ENCODE measurements at regions not wholly inside any gene's neighbourhood (a gene's known extent, or its start where the extent isn't known, plus 50 kb on each side); places are given as distances from the start of the nearest gene placed in this dataset.

GRCh38 chr2:201959198-201959597 lies 74.5 kb upstream of the FZD7 start:
- TF ChIP-seq CTCF (IDR thresholded peaks at IDR 0.05; ENCODE audit: low read depth, low read length) = no peak
- H3K4me1 ChIP-seq (ENCODE audit: low read depth) = no peaks in the 10 kb centered on the region
- H3K9me3 ChIP-seq (ENCODE audit: low read depth) = no peaks in the 10 kb centered on the region
- no peak overlapping the region for H3K27ac ChIP-seq
- H3K4me3 ChIP-seq = no peak overlapping the region
- no peaks in the 10 kb centered on the region for H3K36me3 ChIP-seq
- no peak for DNase-seq (ENCODE audit: low read depth in 1 of 2, low spot score in 1 of 2)
- peaks cover 80% of the 10 kb centered on the region for H3K27me3 ChIP-seq

GRCh38 chr2:201959626-201960025 lies 74.0 kb upstream of the FZD7 start:
- Histone ChIP-seq H3K4me3 (no peak overlapping the region), H3K27me3 (peaks cover 80% of the 10 kb centered on the region), H3K36me3 (no peaks in the 10 kb centered on the region), H3K27ac (no peak overlapping the region), H3K4me1 (ENCODE audit: low read depth) (no peaks in the 10 kb centered on the region), H3K9me3 (ENCODE audit: low read depth) (no peaks in the 10 kb centered on the region)
- TF ChIP-seq CTCF (IDR thresholded peaks at IDR 0.05; ENCODE audit: low read depth, low read length) = no peak
- DNase-seq (ENCODE audit: low read depth in 1 of 2, low spot score in 1 of 2) = no peak

- no peak for DNase-seq (ENCODE audit: low read depth in 1 of 2, low spot score in 1 of 2)
- Histone ChIP-seq H3K27ac (no peak overlapping the region), H3K4me3 (no peak overlapping the region), H3K36me3 (no peaks in the 10 kb centered on the region), H3K27me3 (peaks cover 80% of the 10 kb centered on the region), H3K4me1 (ENCODE audit: low read depth) (no peaks in the 10 kb centered on the region), H3K9me3 (ENCODE audit: low read depth) (no peaks in the 10 kb centered on the region)
- no peak for TF ChIP-seq CTCF (IDR thresholded peaks at IDR 0.05; ENCODE audit: low read depth, low read length)
Measured at GRCh38 chr2:201960305-201960704, 73.3 kb upstream of the FZD7 start.

- H3K4me3 ChIP-seq = no peak overlapping the region
- peaks cover 73% of the 10 kb centered on the region for H3K27me3 ChIP-seq
- DNase-seq (ENCODE audit: low read depth in 1 of 2, low spot score in 1 of 2) = no peak
- no peak overlapping the region for H3K27ac ChIP-seq
- H3K4me1 ChIP-seq (ENCODE audit: low read depth) = no peaks in the 10 kb centered on the region
- no peaks in the 10 kb centered on the region for H3K36me3 ChIP-seq
- no peaks in the 10 kb centered on the region for H3K9me3 ChIP-seq (ENCODE audit: low read depth)
- no peak for TF ChIP-seq CTCF (IDR thresholded peaks at IDR 0.05; ENCODE audit: low read depth, low read length)
Measured at GRCh38 chr2:201961401-201961800, 72.3 kb upstream of the FZD7 start.

GRCh38 chr2:201962774-201963562 lies 70.7 kb upstream of the FZD7 start:
- Histone ChIP-seq H3K27me3 (peaks cover 80% of the 10 kb centered on the region), H3K36me3 (no peaks in the 10 kb centered on the region), H3K9me3 (ENCODE audit: low read depth) (no peaks in the 10 kb centered on the region), H3K4me3 (no peak overlapping the region), H3K4me1 (ENCODE audit: low read depth) (no peaks in the 10 kb centered on the region), H3K27ac (no peak overlapping the region)
- TF ChIP-seq CTCF (IDR thresholded peaks at IDR 0.05; ENCODE audit: low read depth, low read length) = no peak
- DNase-seq (ENCODE audit: low read depth in 1 of 2, low spot score in 1 of 2) = no peak

Data from cardiac muscle cell (in vitro differentiated cells and primary cell).